Activated CD8-positive, alpha-beta T cell treated with anti-CD3 and anti-CD28 coated beads for 36 hours (primary cell): ENCODE measurements at regions not wholly inside any gene's neighbourhood (a gene's known extent, or its start where the extent isn't known, plus 50 kb on each side); places are given as distances from the start of the nearest gene placed in this dataset.
"Not testable (repeated sequence)": the region's sequence is repeated elsewhere in the genome, so short reads cannot be mapped to it uniquely, and the experiment has no call there.

Source experiments
- ATAC-seq: fragments of 200-7000 bp; cut with Tn5 transposase; one replicate; pipeline ENCODE4 v1.10.0; 2021; ENCODE audit warnings: mild to moderate bottlenecking, moderate library complexity
- CTCF ChIA-PET: fragments of 350-600 bp; sonication (Branson Sonifier 250); formaldehyde crosslinking; loops from one replicate; lab custom pipeline; 2021; ENCODE audit warnings: antibody characterized with exemption; lab: Charles Lee
- POLR2A ChIA-PET: fragments of 350-600 bp; sonication (Branson Sonifier 250); formaldehyde crosslinking; loops from one replicate; lab custom pipeline; 2021; ENCODE audit warnings: antibody characterized with exemption; lab: Charles Lee
- DNase-seq: peaks from one replicate; pipeline ENCODE4 v3.0.0-alpha.2; 2020
- H3K27ac Mint-ChIP-seq: one replicate; pipeline ENCODE4 v1.8.0; 2021; ENCODE audit warnings: mild to moderate bottlenecking, mixed read lengths
- H3K27me3 Mint-ChIP-seq: one replicate; pipeline ENCODE4 v1.8.0; 2021; ENCODE audit warnings: mixed read lengths
- H3K36me3 Mint-ChIP-seq: one replicate; pipeline ENCODE4 v1.8.0; 2021; ENCODE audit warnings: low read depth, mixed read lengths
- H3K4me1 Mint-ChIP-seq: one replicate; pipeline ENCODE4 v1.8.0; 2021; ENCODE audit warnings: low read depth, mixed read lengths
- H3K4me3 Mint-ChIP-seq: one replicate; pipeline ENCODE4 v1.8.0; 2021; ENCODE audit warnings: mild to moderate bottlenecking, moderate library complexity, mixed read lengths
- H3K9me3 Mint-ChIP-seq: one replicate; pipeline ENCODE4 v1.8.0; 2021; ENCODE audit warnings: mixed read lengths
- CTCF ChIP-seq: fragments of 200-600 bp; IDR thresholded peaks from one replicate; pipeline ENCODE4 v1.8.0; 2022; ENCODE audit warnings: antibody characterized with exemption, mild to moderate bottlenecking
- intact Hi-C: fragments of 100-400 bp; cut with micrococcal nuclease; formaldehyde crosslinking; loops from one replicate; pipeline ENCODE4 v1.10.0; 2022

GRCh38 chr16:86277221-86277620, 233.1 kb upstream of the FOXF1 start:
- no peaks in the 10 kb centered on the region for H3K36me3 Mint-ChIP-seq
- intact Hi-C loops, result no loop called here
- peaks cover 12% of the 10 kb centered on the region for H3K27me3 Mint-ChIP-seq
- DNase-seq, result no peak
- H3K9me3 Mint-ChIP-seq, result peaks cover 2% of the 10 kb centered on the region
- ChIA-PET CTCF (no interaction called here), POLR2A (no interaction called here)
- no peaks in the 10 kb centered on the region for H3K4me1 Mint-ChIP-seq
- no peak overlapping the region for H3K27ac Mint-ChIP-seq
- ATAC-seq, result no peak
- TF ChIP-seq CTCF, result no peak
- no peak overlapping the region for H3K4me3 Mint-ChIP-seq

GRCh38 chr16:86277859-86278258, 232.5 kb upstream of the FOXF1 start:
- H3K36me3 Mint-ChIP-seq, POLR2A ChIA-PET, intact Hi-C loops, H3K9me3 Mint-ChIP-seq, H3K27ac Mint-ChIP-seq, DNase-seq, H3K4me3 Mint-ChIP-seq, H3K4me1 Mint-ChIP-seq, ATAC-seq, CTCF ChIA-PET: not testable (repeated sequence)
- peaks cover 12% of the 10 kb centered on the region for H3K27me3 Mint-ChIP-seq

GRCh38 chr16:86281421-86281820, 228.9 kb upstream of the FOXF1 start:
- ChIA-PET POLR2A (no interaction called here), CTCF (no interaction called here)
- ATAC-seq (no peak), DNase-seq (no peak)
- Mint-ChIP-seq H3K4me1 (no peaks in the 10 kb centered on the region), H3K4me3 (no peak overlapping the region), H3K27me3 (peaks cover 19% of the 10 kb centered on the region), H3K9me3 (no peaks in the 10 kb centered on the region), H3K36me3 (no peaks in the 10 kb centered on the region), H3K27ac (no peak overlapping the region)
- intact Hi-C loops, result no loop called here
- no peak for TF ChIP-seq CTCF

GRCh38 chr16:86283944-86284343, 226.4 kb upstream of the FOXF1 start:
- DNase-seq, result no peak
- CTCF ChIA-PET, result no interaction called here
- Mint-ChIP-seq H3K4me3 (no peak overlapping the region), H3K4me1 (no peaks in the 10 kb centered on the region), H3K27me3 (peaks cover 35% of the 10 kb centered on the region), H3K9me3 (no peaks in the 10 kb centered on the region), H3K27ac (no peak overlapping the region), H3K36me3 (no peaks in the 10 kb centered on the region)
- intact Hi-C loops, result no loop called here
- POLR2A ChIA-PET, result no interaction called here
- TF ChIP-seq CTCF, result no peak
- ATAC-seq, result no peak

- ChIA-PET POLR2A (no interaction called here), CTCF (no interaction called here)
- H3K36me3 Mint-ChIP-seq, result no peaks in the 10 kb centered on the region
- intact Hi-C loops, result no loop called here
- peaks cover 47% of the 10 kb centered on the region for H3K27me3 Mint-ChIP-seq
- ATAC-seq, result no peak
- H3K4me3 Mint-ChIP-seq, result no peak overlapping the region
- DNase-seq, result no peak
- no peak overlapping the region for H3K27ac Mint-ChIP-seq
- TF ChIP-seq CTCF, result no peak
- H3K9me3 Mint-ChIP-seq, result no peaks in the 10 kb centered on the region
- H3K4me1 Mint-ChIP-seq, result no peaks in the 10 kb centered on the region
Measured at GRCh38 chr16:86285421-86285820, 224.9 kb upstream of the FOXF1 start.
